ENCODE measurements at regions not wholly inside any gene's neighbourhood (a gene's known extent, or its start where the extent isn't known, plus 50 kb on each side); places are given as distances from the start of the nearest gene placed in this dataset.
"Not testable (repeated sequence)": the region's sequence is repeated elsewhere in the genome, so short reads cannot be mapped to it uniquely, and the experiment has no call there.

- peaks cover 2% of the 10 kb centered on the region for H3K9me3 Mint-ChIP-seq (ENCODE audit: low read depth)
- DNase-seq (no peak), ATAC-seq (no peak)
- H3K4me3 Mint-ChIP-seq: no peak overlapping the region
- no peaks in the 10 kb centered on the region for H3K27me3 Mint-ChIP-seq
- H3K27ac Mint-ChIP-seq: no peak overlapping the region
- CTCF ChIA-PET: no interaction called here
- H3K36me3 Mint-ChIP-seq: no peaks in the 10 kb centered on the region
- no peaks in the 10 kb centered on the region for H3K4me1 Mint-ChIP-seq
These were observed 683.9 kb upstream of the TMEM132C start for GRCh38 chr12:127583041-127583440.

GRCh38 chr12:127588249-127588648 is 678.7 kb upstream of the TMEM132C start:
- CTCF ChIA-PET: no interaction called here
- no peaks in the 10 kb centered on the region for H3K36me3 Mint-ChIP-seq
- ATAC-seq: no peak
- no peak overlapping the region for H3K4me3 Mint-ChIP-seq
- H3K27me3 Mint-ChIP-seq: peaks cover 2% of the 10 kb centered on the region
- H3K9me3 Mint-ChIP-seq (ENCODE audit: low read depth): peaks cover 2% of the 10 kb centered on the region
- DNase-seq: no peak
- no peak overlapping the region for H3K27ac Mint-ChIP-seq
- no peaks in the 10 kb centered on the region for H3K4me1 Mint-ChIP-seq

GRCh38 chr12:127589541-127589940 is 677.4 kb upstream of the TMEM132C start:
- no peaks in the 10 kb centered on the region for H3K4me1 Mint-ChIP-seq
- DNase-seq (no peak), ATAC-seq (no peak)
- CTCF ChIA-PET: no interaction called here
- H3K27me3 Mint-ChIP-seq: peaks cover 2% of the 10 kb centered on the region
- no peaks in the 10 kb centered on the region for H3K36me3 Mint-ChIP-seq
- H3K4me3 Mint-ChIP-seq: no peak overlapping the region
- peaks cover 4% of the 10 kb centered on the region for H3K9me3 Mint-ChIP-seq (ENCODE audit: low read depth)
- no peak overlapping the region for H3K27ac Mint-ChIP-seq

GRCh38 chr12:127590868-127591267 is 676.1 kb upstream of the TMEM132C start:
- DNase-seq (no peak), ATAC-seq (no peak)
- Mint-ChIP-seq H3K27me3 (peaks cover 2% of the 10 kb centered on the region), H3K36me3 (no peaks in the 10 kb centered on the region), H3K4me3 (no peak overlapping the region), H3K4me1 (no peaks in the 10 kb centered on the region), H3K9me3 (ENCODE audit: low read depth) (peaks cover 4% of the 10 kb centered on the region), H3K27ac (no peak overlapping the region)
- CTCF ChIA-PET: no interaction called here

GRCh38 chr12:127592245-127592644 is 674.7 kb upstream of the TMEM132C start:
- CTCF ChIA-PET: no interaction called here
- Mint-ChIP-seq H3K4me1 (no peaks in the 10 kb centered on the region), H3K9me3 (ENCODE audit: low read depth) (peaks cover 2% of the 10 kb centered on the region), H3K27me3 (peaks cover 2% of the 10 kb centered on the region), H3K36me3 (no peaks in the 10 kb centered on the region), H3K4me3 (no peak overlapping the region), H3K27ac (no peak overlapping the region)
- DNase-seq (no peak), ATAC-seq (no peak)

GRCh38 chr12:127594351-127594970 is 672.5 kb upstream of the TMEM132C start:
- Mint-ChIP-seq H3K27me3 (peaks cover 2% of the 10 kb centered on the region), H3K9me3 (ENCODE audit: low read depth) (peaks cover 2% of the 10 kb centered on the region), H3K4me1 (no peaks in the 10 kb centered on the region), H3K36me3 (no peaks in the 10 kb centered on the region), H3K4me3 (no peak overlapping the region), H3K27ac (no peak overlapping the region)
- no peak for ATAC-seq
- CTCF ChIA-PET: no interaction called here
- no peak for DNase-seq

- CTCF ChIA-PET: no interaction called here
- Mint-ChIP-seq H3K4me3 (no peak overlapping the region), H3K27ac (no peak overlapping the region), H3K27me3 (no peaks in the 10 kb centered on the region), H3K9me3 (ENCODE audit: low read depth) (peaks cover 2% of the 10 kb centered on the region), H3K4me1 (no peaks in the 10 kb centered on the region), H3K36me3 (no peaks in the 10 kb centered on the region)
- ATAC-seq (no peak), DNase-seq (no peak)
These were observed 671.5 kb upstream of the TMEM132C start for GRCh38 chr12:127595506-127595905.

- no peak for ATAC-seq
- H3K36me3 Mint-ChIP-seq: no peaks in the 10 kb centered on the region
These were observed 670.1 kb upstream of the TMEM132C start for GRCh38 chr12:127596891-127597290.

GRCh38 chr12:127599436-127599835 is 667.5 kb upstream of the TMEM132C start:
- DNase-seq (no peak), ATAC-seq (no peak)
- CTCF ChIA-PET: no interaction called here
- Mint-ChIP-seq H3K36me3 (no peaks in the 10 kb centered on the region), H3K4me1 (no peaks in the 10 kb centered on the region), H3K27me3 (no peaks in the 10 kb centered on the region), H3K9me3 (ENCODE audit: low read depth) (no peaks in the 10 kb centered on the region), H3K27ac (no peak overlapping the region), H3K4me3 (no peak overlapping the region)

More at GRCh38 chr12:127596891-127597290, 670.1 kb upstream of the TMEM132C start:
- Mint-ChIP-seq H3K27ac (no peak overlapping the region), H3K27me3 (no peaks in the 10 kb centered on the region), H3K4me1 (no peaks in the 10 kb centered on the region), H3K9me3 (ENCODE audit: low read depth) (peaks cover 2% of the 10 kb centered on the region), H3K4me3 (no peak overlapping the region)
- DNase-seq: no peak
- CTCF ChIA-PET: no interaction called here

- no peaks in the 10 kb centered on the region for H3K4me1 Mint-ChIP-seq
- no peaks in the 10 kb centered on the region for H3K9me3 Mint-ChIP-seq (ENCODE audit: low read depth)
- H3K4me3 Mint-ChIP-seq: no peak overlapping the region
- no peak overlapping the region for H3K27ac Mint-ChIP-seq
- no peaks in the 10 kb centered on the region for H3K36me3 Mint-ChIP-seq
- no peak for DNase-seq
- no peak for ATAC-seq
- CTCF ChIA-PET: no interaction called here
- H3K27me3 Mint-ChIP-seq: no peaks in the 10 kb centered on the region
These were observed 666.8 kb upstream of the TMEM132C start for GRCh38 chr12:127600211-127600610.

GRCh38 chr12:127606476-127607015 is 660.4 kb upstream of the TMEM132C start:
- Mint-ChIP-seq H3K9me3 (ENCODE audit: low read depth) (no peaks in the 10 kb centered on the region), H3K4me1 (no peaks in the 10 kb centered on the region), H3K36me3 (no peaks in the 10 kb centered on the region), H3K27me3 (no peaks in the 10 kb centered on the region), H3K27ac (no peak overlapping the region), H3K4me3 (no peak overlapping the region)
- DNase-seq: no peak
- CTCF ChIA-PET: no interaction called here
- ATAC-seq: no peak

- DNase-seq (no peak), ATAC-seq (no peak)
- Mint-ChIP-seq H3K27ac (no peak overlapping the region), H3K9me3 (ENCODE audit: low read depth) (no peaks in the 10 kb centered on the region), H3K4me1 (no peaks in the 10 kb centered on the region), H3K4me3 (no peak overlapping the region), H3K27me3 (no peaks in the 10 kb centered on the region), H3K36me3 (no peaks in the 10 kb centered on the region)
- CTCF ChIA-PET: no interaction called here
These were observed 659.7 kb upstream of the TMEM132C start for GRCh38 chr12:127607146-127607725.

- H3K27me3 Mint-ChIP-seq; H3K27ac Mint-ChIP-seq; H3K4me3 Mint-ChIP-seq; H3K4me1 Mint-ChIP-seq; H3K9me3 Mint-ChIP-seq (ENCODE audit: low read depth); ATAC-seq; H3K36me3 Mint-ChIP-seq; DNase-seq; CTCF ChIA-PET: not testable (repeated sequence)
These were observed 658.6 kb upstream of the TMEM132C start for GRCh38 chr12:127608359-127608758.

GRCh38 chr12:127613056-127613455 is 653.9 kb upstream of the TMEM132C start:
- Mint-ChIP-seq H3K4me1 (no peaks in the 10 kb centered on the region), H3K27ac (no peak overlapping the region), H3K4me3 (no peak overlapping the region)

More at GRCh38 chr12:127613056-127613455, 653.9 kb upstream of the TMEM132C start:
- Mint-ChIP-seq H3K27me3 (no peaks in the 10 kb centered on the region), H3K36me3 (no peaks in the 10 kb centered on the region), H3K9me3 (ENCODE audit: low read depth) (no peaks in the 10 kb centered on the region)
- no peak for ATAC-seq
- no peak for DNase-seq
- CTCF ChIA-PET: no interaction called here

All from activated CD8-positive, alpha-beta memory T cell treated with anti-CD3 and anti-CD28 coated beads, Interleukin-2, amount 10 ng/mL, durations not matched to agents 7 days and 5 days (primary cell).